GM21367 (cell line): ENCODE measurements at regions not wholly inside any gene's neighbourhood (a gene's known extent, or its start where the extent isn't known, plus 50 kb on each side); places are given as distances from the start of the nearest gene placed in this dataset.
"Not testable (repeated sequence)": the region's sequence is repeated elsewhere in the genome, so short reads cannot be mapped to it uniquely, and the experiment has no call there.

Source experiments
- ATAC-seq: cut with Tn5 transposase; IDR thresholded peaks from one replicate; pipeline ENCODE4 v1.9.1; 2021; ENCODE audit not compliant: unreplicated experiment

GRCh38 chr2:208794288-208794975 lies 387.8 kb downstream of the PTH2R start:
- ATAC-seq: no peak

- ATAC-seq: no peak
Measured at GRCh38 chr2:208798698-208799097, 392.1 kb downstream of the PTH2R start.

DNA sequence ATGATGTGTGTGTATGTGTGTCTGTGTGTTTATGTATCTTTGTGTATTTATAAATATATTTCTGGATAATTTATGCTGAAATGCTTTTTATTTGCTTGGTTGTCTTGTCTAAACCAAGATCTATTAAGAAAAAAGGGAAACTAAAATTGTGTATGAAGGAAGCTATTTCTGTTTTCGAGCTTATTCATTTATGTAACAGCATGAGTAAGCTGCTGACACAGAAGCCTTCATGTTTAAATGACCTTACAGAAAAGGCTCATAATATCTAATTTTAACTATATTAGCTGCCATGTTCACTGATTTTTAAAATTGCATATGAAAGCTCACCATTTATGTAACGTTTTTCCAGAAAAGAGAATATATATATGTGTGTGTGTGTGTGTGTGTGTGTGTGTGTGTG lies 392.8 kb downstream of the PTH2R start:
- ATAC-seq: no peak

GRCh38 chr2:208800887-208801286 lies 394.3 kb downstream of the PTH2R start:
- ATAC-seq: not testable (repeated sequence)

DNA sequence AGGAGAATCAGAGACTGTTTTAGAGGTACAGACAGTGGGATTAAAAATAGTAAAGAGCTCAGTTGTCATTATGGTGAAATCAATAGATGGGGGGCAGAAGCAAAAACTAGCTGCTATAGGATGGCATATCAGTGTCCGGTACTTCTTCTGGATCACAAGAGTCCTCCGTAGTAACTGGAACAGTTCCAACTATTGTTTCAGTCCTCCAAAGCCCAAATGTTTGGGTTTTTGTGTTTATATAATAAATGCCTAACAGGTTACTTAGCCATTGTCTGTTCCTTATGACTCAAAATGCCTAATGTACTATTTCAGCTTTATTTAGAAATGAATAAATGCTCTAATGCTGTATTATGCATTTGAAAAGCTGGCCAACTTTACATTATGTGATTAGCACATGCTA lies 401.2 kb downstream of the PTH2R start:
- no peak for ATAC-seq

- ATAC-seq: not testable (repeated sequence)
Measured at GRCh38 chr2:208811885-208812284, 405.3 kb downstream of the PTH2R start.

DNA sequence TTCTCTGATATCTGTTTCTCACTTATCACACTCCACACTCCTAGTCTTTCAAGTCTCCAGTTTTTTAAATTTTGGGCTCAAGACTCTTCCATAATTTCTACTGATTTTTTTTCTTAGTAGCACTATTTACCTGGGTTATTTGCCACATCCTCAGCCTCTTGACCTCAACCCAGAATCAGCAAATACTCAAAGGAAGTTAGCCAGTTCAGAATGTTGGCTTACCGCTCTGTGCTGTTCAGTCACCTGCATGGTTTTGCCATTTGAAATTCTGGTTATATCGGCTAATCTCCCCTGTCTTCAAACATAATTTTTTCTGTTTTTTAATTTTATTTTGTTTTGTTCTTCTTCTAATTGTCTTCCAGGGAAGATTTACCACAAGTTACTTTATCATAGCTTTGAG lies 412.6 kb downstream of the PTH2R start:
- no peak for ATAC-seq

GRCh38 chr2:208820014-208820688 lies 413.6 kb downstream of the PTH2R start:
- no peak for ATAC-seq

GRCh38 chr2:208827109-208827508 lies 420.5 kb downstream of the PTH2R start:
- ATAC-seq: no peak

- ATAC-seq: no peak
Measured at GRCh38 chr2:208827549-208828221, 421.1 kb downstream of the PTH2R start.

DNA sequence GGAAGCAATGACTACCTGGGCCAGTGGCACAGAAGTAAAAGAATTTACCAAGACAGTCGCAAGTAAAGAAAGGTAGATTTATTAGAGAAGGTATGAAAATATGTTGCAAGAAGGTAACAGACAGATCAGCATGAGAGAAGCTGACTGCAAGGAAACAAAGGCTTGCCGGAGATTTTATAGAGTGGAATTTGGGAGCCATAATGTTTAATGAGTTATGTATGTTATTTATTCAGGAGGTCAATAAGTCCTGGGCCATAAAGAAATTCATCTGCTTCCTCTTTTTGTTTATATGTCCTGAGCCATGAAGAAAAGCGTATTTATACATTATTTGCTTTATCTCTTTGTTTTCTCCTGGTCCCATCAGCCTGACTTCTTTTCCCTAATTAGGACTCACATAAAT lies 423.6 kb downstream of the PTH2R start:
- no peak for ATAC-seq

DNA sequence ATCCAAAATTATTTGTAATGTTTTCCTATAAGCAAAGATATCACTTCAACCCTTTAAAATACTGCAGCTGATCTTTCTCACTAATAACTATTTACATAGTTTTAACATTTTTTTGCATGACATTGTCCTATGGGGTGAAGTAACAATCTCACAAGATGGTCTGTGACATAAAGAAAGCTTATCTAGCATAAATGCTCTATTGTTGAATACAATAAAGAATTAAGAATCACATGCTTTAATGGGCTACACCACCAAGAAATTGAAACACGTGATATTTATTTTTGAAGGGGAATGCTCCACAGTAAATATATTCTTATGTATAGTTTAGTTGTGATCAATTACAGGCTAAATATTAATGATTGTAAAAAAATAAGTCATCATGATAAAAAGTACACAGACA lies 441.1 kb downstream of the PTH2R start:
- ATAC-seq: no peak

DNA sequence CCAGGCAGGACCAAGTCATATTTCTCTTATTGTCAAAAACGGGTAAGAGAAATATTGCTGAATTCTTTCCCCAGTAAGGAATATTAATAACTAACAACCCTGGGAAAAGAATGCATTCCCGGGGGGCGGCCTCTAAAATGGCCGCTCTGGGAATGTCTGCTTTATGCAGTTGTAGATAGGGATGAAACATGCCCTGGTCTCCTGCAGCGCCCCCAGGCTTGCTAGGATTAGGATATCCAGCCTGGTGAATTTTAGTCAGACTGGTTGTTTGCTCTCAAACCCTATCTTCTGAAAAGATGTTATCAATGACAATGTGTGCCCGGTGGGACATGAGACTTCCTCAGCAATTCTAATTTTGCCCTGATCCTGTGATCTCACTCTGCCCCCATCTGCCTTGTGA lies 448.1 kb downstream of the PTH2R start:
- no peak for ATAC-seq

DNA sequence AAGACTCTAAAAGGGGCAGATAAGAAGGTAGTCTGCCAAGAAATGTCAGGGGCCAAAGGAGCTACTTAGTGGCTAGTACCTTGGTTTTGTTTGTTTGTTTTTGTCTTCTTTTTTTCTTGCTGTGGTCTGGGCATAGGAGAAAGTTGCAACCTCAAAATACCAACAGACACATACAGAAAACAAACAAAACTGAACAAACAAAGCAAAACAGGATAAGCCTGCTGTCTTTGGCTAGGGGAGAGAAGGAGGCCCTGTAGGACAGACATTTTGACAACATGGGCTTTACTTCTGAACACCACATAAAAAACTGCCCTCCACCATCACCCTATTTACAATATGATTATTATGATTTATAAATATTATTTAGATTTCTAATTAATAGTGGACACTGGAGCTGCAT lies 460.8 kb downstream of the PTH2R start:
- no peak for ATAC-seq

GRCh38 chr2:208872591-208872990 lies 466.0 kb downstream of the PTH2R start:
- no peak for ATAC-seq

- no peak for ATAC-seq
Measured at GRCh38 chr2:208879666-208880065, 473.1 kb downstream of the PTH2R start.

DNA sequence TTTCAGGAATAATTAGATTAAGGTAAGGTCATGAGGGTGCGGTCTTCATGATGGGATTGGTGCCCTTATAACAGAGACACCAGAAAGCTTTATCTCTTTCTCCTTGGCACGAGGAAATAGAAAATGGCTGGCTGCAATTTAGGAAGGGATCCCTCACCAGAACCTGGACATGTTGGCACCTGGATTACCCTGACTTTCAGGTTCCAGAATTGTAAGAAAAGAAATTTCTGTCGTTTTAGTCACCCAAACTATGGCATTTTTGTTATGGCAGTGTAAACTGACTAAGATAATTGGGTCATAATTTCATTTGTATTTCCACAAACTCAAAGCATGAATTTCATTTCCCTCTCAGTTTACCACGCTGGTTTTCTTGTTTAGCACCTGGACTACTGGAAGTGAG lies 473.6 kb downstream of the PTH2R start:
- ATAC-seq: no peak

GRCh38 chr2:208890486-208890885 lies 483.9 kb downstream of the PTH2R start:
- ATAC-seq: no peak

DNA sequence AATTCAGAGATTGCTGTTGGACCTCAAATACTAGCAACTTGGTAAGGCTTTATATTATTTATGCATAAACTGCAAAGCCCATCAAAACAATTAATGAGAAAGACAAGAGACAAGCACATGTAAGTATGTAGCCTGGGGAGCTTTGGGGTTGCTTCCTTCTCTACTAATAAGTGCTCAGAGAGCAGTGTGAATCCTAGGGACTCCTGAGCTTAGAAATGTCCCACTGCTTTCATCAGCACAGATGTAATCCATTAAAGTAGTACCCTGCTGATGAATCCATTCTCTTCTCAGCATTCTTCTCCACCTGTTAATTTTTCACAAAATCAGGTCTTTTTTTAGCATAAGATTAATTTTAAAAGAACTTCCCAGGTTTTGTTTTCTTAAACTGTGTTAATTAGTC lies 485.6 kb downstream of the PTH2R start:
- no peak for ATAC-seq

DNA sequence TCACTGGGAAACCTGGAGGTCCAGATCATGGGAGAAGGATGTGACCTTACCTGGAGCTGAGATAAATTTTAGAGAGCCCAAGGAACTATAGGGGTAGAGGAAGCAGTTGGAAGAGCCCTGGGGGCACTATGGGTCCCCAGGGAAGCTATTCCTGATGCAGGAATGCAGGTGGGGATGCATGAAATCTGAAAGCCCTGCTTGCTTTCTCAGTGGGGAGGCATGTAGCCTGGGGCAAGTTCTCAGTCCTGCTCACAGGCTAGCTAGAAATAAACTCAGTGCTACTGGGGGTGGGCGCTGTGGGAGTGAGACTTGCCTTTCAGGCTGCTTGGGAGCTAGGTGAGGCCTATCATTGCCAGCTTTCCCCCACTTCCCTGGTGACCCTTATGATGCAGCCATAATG lies 499.7 kb downstream of the PTH2R start:
- ATAC-seq: no peak

DNA sequence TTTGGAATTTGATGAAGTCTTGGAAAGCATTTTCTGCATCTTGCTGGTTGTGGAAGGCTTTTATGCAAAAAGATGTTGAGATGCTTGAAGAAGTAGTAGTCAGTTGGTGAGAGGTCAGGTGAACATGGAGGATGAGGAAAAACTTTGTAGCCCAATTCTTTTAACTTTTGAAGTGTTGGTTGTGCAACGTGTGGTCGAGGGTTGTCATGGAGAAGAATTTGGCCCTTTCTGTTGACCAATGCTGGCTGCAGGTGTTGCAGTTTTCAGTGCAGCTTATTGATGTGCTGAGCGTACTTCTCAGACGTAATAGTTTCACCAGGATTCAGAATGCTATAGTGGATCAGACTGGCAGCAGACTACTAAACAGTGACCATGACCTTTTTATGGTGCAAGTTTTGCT lies 508.4 kb upstream of the MAP2 start:
- ATAC-seq: no peak

GRCh38 chr2:208916881-208917280 lies 507.0 kb upstream of the MAP2 start:
- no peak for ATAC-seq
